HG03103 (cell line): ENCODE measurements at regions not wholly inside any gene's neighbourhood (a gene's known extent, or its start where the extent isn't known, plus 50 kb on each side); places are given as distances from the start of the nearest gene placed in this dataset.
"Not testable (repeated sequence)": the region's sequence is repeated elsewhere in the genome, so short reads cannot be mapped to it uniquely, and the experiment has no call there.

Experiments
- ATAC-seq: cut with Tn5 transposase; IDR thresholded peaks from one replicate; pipeline ENCODE4 v1.9.1; 2021; ENCODE audit warnings: low read depth; ENCODE audit not compliant: unreplicated experiment

DNA sequence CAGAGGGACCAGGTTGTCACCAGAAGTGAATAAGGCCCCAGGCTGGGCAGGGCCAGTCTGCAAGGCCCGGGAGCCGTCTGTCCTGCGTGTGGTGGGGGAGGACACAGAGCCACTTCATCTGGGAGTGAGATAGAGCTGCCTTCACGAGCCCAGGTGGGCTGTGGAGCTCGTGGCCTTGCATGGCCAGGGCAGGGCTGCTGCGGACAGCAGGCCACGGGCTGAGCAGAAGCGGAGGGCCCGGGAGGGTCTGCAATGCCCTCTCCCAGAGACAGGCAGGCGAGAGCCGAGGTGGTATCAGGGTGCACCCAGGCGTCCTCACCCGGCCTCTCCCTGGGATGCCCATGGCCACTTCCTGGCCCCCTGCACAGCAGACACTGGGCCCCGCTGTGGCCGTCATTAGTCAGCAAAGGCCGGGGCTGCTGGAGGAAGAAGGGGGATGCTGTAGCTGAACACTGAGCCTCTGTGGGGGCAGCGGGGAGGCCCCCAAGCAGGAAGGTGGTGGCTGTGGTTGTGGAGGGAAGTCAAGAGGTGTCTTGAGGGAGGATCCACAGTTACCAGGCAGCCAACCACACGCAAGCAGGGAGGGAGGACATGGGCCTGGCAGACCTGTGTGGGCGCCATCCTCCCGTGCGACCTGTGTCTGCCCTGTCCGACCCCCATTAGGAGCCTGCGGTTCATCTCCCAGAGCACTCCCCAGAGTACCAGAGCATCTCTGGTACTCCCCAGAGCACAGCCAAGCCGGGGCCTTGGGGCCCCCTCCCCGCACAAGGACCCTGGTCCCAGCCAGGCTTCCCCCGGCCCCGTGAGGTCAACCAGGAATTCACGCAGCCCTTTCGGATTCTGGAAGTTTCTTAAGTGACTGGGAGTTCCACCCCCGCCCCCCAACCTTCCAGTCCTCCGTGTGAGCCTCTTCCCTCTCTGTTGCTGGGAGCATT lies 1109.5 kb downstream of the BRD1 start:
- no peak for ATAC-seq

DNA sequence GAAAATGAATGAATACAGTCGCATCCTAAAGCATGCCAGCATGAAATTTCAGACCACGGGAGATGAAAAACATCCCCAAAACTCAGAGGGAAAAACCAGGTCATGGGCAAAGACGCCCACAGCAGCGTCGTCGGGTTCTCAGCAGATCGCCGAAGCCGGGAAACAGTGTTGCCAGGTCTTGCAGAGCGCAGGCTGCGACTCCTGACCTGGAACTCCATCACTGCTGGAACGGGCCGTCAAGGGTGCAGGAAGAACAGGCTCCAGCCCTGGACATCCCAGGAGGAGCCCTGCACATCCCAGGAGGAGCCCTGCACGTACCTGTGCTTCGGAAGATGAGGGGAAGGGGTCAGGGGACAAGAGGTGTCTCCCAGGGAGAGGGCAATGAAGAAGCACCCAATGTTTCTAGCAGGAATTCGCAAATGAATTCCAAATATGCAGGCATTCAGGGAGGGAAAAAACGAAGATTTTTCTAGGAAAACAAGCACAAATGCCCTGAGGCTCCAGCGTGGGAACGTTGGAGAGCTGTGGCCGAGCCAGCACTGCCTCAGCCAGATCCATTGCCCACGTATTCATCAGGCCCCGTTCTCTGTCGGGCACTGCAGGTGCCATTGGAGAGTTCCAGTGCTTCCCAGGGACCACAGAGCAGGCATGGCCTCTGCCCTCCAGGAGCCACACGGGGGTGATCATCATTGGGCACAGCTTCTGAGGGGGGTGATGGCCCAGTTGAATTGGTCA lies 1110.4 kb downstream of the BRD1 start:
- ATAC-seq, result no peak

DNA sequence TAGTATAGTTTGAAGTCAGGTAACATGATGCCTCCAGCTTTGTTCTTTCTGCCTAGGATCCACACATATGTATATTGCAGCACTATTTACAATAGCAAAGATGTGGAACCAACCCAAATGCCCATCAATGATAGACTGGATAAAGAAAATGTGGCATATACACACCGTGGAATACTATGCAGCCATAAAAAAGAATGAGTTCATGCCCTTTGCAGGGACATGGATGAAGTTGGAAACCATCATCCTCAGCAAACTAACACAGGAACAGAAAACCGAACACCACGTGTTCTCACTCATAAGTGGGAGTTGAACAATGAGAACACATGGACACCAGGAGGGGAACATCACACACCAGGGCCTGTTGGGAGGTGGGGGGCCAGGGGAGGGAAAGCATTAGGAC lies 1111.5 kb downstream of the BRD1 start:
- ATAC-seq, result not testable (repeated sequence)

DNA sequence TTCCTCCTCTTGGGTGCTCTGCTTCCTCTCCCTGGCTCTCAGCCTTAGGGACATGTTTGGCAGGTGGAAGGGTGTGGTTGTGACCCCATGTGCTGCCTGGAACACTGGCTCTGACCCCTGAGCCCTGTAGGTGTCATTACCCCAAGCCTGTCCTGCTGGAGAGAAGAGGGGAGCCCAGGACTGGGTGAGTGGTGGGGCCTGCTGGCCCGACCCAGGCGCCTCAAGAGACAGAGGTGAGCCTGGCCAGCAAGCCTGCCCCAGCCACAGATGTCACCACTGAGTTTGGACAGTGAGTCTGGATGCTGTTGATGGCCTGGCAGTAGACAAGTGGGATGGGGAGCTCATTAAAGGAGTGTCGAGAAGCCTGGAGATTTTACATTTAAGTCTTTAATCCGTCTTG lies 1112.2 kb downstream of the BRD1 start:
- ATAC-seq, result no peak

DNA sequence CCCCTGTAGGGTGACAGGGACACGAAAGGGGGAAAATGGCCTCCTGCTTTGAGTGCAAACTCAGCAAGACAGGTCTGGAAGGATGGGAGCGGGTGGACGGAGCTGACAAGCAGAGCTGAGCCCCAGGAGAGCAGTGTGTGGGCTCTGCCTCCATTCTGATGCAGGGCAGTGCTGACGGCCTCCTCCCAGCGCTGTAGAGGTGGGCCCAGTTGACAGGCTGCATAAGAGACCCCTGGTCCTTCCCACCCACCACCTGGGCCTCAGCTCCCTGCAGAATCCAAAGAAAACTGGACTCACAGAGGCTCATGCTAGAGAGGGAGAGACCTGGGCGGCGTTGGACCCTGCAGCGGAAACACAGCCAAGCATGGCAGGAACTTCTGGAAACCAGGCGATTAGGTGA lies 1113.4 kb downstream of the BRD1 start:
- no peak for ATAC-seq

DNA sequence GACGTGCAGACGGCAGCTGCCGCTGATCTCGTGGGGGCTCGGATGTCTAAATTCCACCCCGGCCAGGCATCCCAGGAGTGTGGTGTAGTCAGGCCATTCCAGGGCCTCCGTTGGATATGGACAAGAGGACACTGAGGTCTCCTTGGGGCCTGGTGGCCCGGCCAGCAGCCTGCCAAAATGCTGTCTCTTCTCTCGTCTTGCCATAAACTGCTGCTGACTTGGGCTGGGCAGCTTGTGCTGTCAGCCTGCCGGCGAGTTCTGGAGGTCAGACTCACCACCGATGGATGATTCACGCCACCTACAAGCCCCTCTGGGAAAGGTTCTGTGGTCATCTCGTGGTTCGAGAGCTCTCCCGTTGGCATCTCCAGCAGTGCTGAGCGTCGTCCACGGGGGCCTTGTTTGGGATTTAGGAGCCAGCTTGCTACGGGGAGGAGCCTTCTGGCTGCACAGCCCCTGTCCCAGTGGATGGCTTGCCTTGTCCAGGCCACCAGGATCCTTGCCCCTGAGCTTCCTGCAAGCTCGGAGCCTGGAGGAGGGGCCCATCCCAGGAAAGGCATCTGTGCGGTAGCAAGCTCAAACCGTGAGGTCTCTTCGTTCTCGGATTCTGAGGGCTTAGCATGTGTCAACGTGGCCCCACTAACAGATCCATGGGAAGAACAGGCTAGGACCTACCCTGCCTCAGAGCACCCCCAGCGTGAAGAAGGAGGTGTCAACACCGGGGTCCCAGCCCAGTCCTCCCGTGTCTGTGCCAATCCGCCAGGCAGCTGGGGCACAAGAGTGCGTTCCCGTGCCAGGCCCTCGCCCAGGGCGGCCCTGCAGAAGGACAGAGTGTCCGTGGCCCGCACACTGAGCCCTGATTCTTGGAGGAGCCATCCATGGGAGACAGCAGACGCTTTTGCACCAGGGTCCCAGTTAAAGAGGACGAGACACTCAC lies 1114.1 kb downstream of the BRD1 start:
- ATAC-seq, result no peak

DNA sequence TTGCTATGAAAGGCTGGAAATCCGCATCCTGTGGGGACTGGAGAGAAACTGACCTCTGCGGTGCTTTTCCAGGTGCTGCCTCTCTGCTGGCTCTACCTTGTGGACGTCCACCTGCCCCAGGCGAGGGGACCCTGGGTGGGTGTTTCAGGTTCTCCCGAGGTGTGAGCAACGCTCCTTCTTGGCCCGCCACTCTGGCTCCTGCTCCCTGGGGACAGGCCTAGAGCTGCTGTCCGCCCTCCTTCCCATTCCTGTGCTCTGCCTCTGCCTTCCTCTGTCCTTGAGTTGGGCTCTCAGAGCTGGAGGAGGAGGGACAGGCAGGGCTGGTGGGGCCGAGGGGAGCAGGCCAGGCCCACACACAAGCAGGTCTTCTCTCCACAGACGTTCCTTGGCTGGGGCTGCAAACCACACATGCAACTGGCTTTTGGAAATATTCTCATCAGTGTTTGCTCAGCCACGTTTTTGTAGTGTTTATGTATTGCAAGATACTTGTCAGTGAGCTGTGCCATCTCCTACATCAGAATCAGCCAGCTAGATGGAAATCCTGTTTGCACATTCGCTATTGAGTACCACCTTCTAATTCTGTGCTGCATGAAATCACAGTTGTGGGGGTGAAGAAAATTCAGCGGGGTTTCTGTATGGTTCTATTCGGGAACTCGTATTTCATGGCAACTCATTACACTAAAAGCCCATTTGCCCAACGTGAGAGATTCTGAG lies 1115.0 kb downstream of the BRD1 start:
- no peak for ATAC-seq

DNA sequence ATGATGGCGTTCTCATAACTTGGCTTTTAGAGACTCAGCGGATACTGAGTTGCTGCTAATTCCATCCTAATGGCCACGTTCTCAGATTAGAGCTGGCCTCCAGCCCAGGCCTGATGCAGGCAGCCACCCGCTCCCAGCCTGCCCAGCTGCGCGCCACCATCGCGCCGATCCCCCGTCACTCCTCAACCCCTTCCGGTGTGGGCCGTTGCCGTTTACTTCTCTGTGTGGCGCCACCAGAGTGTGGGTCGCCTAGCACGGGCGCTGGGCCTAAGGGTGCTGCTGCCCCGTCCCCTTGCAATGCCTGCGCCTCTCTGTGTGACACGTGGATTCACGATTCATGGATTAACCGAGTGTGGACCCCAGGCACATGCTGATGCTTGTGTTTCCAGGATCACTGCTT lies 1116.0 kb downstream of the BRD1 start:
- no peak for ATAC-seq

DNA sequence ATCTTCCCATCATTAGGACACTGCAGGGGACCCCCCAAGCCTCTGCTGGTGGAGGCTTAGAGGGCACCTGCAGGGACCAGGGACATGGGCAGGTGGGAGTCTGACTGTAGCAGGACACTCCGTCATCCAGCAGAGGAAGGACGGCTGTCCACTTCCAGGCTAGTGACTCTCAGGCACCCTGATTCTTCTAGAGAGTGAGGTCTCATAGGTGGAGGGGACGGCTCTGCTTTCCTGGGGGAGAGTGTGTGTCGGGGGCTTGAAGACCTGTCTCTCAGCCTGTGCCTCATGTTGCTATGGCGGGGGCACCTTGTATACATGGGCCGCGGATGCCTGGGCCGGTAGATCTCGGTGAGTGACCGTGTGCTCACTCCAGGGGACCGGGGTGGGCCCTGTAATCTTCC lies 1116.6 kb downstream of the BRD1 start:
- ATAC-seq, result no peak

DNA sequence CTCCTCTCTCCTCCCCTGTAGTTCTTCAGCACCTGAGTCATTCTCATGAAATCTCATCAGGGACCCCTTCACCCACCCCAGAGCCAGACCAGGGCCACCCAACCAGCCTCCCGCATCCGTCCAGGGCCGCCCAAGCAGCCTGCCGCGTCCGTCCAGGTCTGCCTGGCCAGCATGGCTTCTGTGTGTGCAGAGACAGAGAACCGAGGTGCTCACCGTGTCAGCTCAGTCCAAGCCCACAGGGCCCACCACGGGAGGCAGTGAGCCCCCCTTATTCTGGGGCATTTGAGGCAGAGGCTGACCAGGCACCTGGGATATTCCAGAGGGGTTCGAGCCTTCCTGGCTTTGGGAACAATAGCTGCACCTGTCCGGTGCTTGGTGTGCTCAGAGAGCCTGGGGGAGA lies 1117.3 kb downstream of the BRD1 start:
- ATAC-seq, result no peak

DNA sequence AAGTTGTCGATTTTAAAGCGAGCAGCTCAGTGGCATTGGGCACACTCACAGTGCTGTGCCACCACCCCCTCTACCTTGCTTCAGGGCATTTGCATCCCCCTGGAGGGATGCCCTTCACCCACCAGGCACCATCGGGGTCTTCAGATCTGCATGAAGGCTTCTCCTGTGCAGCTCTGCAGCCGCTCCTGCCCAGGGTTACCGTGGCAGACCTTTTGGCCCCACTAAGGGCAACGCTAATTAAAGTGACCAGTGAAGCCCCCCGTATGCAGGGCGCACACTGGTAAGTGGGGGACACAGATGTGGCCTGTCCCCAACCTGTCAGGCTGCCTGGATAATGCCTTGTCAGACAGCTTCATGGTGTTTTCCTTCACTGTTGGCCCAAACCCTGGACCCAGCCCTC lies 1117.7 kb downstream of the BRD1 start:
- ATAC-seq, result no peak

DNA sequence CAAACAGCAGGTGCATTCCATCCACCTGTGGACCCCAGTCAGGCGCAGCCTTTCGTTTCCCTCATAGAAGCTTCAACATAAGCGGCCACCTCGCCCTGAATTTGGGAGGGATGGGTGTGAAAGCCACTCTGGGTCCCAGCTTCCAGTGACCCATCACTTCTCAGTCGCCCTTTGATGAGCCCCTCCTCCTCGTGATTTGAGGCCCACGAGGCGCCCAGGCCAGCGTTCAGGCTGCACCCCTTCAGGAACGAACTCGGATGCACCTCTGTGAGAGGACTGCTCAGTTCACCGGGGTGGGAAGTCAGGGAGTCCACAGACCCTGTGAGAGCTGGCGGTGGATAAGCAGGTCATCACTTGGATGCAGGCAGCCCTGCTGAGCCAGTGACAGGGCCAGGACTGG lies 1118.2 kb downstream of the BRD1 start:
- no peak for ATAC-seq

DNA sequence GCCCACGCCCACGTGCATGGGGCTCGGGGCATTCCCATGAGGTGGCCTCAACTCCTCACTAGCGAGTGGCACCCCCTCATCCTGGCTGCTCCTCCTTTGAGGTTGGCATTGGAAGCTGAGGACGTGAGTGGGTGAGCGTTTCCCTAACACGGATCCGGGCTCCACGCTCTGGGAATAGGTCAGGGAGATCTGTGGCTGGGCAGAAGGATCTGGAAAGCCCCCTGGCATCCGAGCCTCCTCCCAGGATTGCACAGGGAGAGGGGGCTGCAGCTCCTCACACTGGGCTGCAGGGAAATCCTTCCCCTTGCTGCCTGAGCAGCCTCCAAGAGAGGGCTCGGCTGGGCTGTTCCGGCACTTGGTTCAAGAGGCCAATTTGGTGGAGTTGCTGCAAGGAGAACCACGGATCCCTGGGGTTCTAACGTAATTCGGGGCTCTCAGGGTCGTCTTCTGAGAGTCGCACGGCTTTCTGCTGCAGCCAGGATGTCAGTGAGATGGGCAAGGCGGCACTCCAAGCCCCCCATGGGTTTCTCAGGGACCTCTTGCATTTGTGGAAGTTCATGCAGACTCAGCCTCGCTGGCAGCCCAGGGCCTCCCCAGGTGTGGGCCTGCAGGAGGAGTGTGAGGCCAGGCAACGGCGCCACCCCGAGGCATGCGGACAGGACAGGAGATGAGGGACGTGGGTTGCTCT lies 1119.0 kb downstream of the BRD1 start:
- no peak for ATAC-seq

DNA sequence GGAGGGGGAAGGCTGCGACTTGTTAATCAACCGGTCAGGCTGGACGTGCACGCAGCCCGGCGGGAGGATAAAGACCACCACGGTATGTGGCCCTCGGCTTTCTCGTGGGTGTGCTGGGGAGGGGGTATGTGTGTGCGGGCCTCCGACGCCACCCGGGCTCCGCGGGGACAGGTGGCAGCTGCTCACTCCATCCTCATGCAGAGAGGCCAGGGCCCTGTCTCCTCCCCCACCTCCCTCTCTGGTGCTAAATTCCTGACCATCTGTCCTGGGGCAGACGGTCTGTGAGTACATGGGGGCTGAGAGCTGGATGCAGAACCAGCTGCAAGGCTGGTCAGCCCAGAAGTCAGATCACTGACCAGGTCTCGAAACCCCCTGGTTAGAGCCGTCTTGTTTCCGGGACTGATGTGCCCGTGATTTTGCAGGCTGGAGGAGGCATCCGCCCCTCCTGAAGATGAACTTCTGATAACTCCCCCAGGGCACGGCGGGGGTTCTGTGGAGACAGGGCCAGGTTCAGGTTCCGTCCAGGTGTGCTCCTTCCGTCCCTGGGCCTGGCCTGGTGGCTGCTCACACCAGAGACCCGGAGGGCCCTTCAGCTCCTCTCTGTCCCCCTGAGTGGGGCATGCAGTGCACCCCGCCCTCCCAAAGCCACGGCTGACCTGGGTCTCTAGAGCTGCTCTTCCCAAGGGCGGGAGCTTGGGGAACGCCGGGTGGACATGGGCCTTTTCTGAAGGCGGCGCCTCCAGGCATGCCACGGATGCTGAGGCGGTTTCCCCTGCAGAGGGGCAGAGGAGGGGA lies 1119.7 kb downstream of the BRD1 start:
- no peak for ATAC-seq

DNA sequence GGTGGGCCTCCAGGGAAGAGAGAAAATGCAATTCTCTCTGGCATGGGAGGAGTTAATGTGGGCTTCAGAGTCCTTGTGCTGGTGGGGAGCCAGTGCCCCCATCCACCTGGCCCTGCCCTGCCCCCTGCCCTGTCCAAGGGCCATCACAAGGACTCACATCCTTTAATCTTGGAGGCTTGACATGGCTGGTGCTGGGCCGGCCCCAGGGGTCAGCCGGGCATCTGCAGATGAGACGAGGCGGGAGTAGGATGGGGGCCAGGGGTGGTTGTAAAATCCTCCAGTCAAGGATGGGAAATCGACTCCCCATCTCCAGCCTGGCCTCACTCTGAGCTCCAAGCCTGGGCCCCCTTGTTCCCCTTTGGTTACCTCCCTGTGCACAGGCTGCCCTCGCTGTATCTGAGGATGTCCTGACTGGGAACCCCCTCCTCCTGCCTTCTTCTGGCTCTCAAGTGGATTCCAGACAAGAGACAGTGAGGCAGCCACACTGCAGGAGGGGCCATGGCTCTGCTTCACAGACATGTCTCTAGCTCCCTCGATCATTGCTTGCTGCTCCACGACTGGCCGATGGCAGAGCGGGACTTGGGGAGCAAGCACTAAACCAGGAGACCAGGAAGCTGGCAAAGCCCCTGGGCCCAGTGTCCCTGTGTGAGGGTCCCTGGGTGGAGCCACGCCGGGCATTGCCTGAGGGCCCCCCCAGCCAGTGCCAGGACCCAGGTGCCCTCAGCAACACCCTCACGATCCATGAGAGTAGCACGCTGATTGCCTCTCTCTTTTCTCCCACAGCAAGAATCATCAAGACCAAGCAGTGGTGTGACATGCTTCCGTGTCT lies 1120.5 kb downstream of the BRD1 start:
- no peak for ATAC-seq

DNA sequence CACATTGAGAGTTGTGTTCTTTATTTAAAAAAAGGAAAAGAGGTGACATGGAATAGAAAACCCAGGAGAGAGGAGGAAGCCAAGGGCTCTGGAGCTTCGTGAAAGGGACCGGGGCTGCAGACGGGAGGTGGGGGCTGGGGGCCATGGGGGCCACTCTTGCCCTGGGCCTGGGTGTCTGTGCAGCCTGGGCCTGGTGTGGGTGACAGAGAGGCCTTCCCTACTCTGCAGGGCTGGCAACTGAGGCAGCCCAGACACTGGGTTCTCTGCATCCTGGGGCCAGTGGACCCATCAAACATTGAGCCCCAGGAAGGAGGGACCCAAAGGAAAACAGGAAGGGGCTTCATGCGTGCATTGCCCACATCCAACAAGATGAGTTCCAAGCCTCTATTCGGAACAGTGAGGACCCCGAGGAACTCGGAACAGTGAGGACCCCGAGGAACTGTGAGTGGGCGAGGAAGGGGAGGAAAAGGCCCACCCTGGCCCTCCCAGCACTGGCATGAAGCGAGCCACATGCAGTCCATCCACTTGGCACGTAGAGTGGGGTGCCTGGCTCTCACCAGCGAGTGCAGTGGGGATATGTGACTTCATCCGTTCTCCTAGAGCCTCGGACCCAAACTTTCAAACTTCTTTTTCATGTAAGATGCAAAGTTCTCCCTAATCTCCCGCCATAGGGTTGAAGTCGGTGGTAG lies 1121.6 kb downstream of the BRD1 start:
- no peak for ATAC-seq

DNA sequence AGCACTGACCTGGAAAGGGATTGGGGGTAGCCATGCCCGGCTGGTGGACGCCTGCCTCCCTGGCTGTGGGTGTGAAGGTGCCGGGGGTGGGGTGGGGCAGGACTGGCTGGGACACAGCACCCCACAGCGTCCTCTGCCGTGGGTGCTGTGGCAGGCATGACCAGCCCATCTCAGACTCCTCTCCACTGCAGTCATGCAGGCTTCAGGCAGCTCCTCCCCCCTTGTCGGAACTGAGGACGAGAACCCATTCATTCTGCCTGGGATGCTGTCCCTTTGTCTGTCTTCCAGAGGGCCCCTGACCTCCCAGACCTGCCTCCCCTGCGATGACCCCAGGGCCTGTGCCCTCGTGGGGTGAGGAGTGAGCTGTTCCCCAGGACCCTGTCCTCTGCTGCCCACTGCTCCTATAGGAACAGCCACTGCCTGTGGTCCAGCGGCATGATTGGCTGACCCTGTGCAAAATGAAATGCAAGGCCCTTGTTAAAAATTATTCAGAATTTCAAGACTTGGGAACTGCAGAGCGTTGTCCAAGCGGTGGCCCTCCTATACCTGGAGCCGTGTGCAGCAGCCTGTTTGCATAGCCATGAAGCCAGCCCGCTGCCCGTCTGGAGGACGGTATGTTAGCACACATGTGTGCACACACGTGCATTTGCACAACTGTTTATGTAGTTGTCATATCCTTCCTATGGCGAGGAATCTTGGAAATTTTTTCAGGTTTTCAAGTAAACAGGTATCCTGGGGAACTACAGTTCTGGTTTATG lies 1122.3 kb downstream of the BRD1 start:
- ATAC-seq, result no peak
